Transverse colon (tissue), 4 donors: ENCODE measurements at regions not wholly inside any gene's neighbourhood (a gene's known extent, or its start where the extent isn't known, plus 50 kb on each side); places are given as distances from the start of the nearest gene placed in this dataset.

Experiments used
- CTCF ChIP-seq, 5 experiments: fragments of 200-600 bp in 3 of 5; fragments of 450-650 bp in 2 of 5; sonication (generic) in 3 of 5; IDR thresholded peaks; 1 replicate in 2 of 5; 2 replicates in 3 of 5; pipeline ENCODE4 v1.5.1; 2016 to 2017; ENCODE audit warnings: antibody characterized with exemption in 5 of 5, inconsistent platforms in 3 of 5, mild to moderate bottlenecking in 2 of 5, moderate library complexity in 1 of 5
- EP300 ChIP-seq: sonication (generic); formaldehyde crosslinking; IDR thresholded peaks from one replicate; pipeline ENCODE4 v1.6.1; 2017; ENCODE audit warnings: antibody characterized with exemption, low read depth
- POLR2A ChIP-seq: fragments of 450-650 bp; IDR thresholded peaks from one replicate; pipeline ENCODE4 v1.6.1; 2016; ENCODE audit warnings: antibody characterized with exemption, mild to moderate bottlenecking, moderate library complexity
- POLR2AphosphoS5 ChIP-seq, 3 donors: sonication (generic); formaldehyde crosslinking; IDR thresholded peaks; one replicate each; pipeline ENCODE4 v1.6.1; 2016; ENCODE audit warnings: antibody characterized with exemption in 3 of 3

- TF ChIP-seq POLR2A = no peak
- TF ChIP-seq CTCF (IDR thresholded peaks at IDR 0.05) = no peak
- TF ChIP-seq POLR2AphosphoS5 (IDR thresholded peaks at IDR 0.05) = no peak
- TF ChIP-seq EP300 = no peak
Measured at GRCh38 chr5:17978954-17979353, 344.7 kb downstream of the TAF11L14 start.
